ENCODE measurements at regions not wholly inside any gene's neighbourhood (a gene's known extent, or its start where the extent isn't known, plus 50 kb on each side); places are given as distances from the start of the nearest gene placed in this dataset.

DNA sequence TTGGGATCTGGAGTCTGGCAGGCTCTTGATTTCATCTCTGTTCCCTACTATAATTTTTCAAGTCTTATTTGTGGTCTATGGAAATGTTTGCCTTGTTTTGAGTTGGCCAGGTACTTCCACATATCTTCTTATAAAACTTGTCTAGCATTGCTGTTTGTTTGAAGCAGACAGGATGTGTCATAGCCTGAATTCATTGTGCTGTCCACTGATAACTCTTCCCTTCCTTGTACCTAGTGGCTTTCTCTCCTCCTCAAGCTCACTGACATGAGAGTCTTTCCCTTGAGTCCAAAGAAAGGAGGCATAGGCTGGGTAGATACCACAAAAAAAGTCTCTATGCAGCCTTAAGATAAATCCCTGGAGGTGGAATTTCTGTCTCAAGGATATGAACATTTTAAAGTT is 59.2 kb upstream of the FAM241A start:
- TF ChIP-seq EGR1 (IDR thresholded peaks at IDR 0.05), result no peak
- no peak for TF ChIP-seq TCF12 (IDR thresholded peaks at IDR 0.05; ENCODE audit: low read depth)
- TF ChIP-seq, protein P1, sequence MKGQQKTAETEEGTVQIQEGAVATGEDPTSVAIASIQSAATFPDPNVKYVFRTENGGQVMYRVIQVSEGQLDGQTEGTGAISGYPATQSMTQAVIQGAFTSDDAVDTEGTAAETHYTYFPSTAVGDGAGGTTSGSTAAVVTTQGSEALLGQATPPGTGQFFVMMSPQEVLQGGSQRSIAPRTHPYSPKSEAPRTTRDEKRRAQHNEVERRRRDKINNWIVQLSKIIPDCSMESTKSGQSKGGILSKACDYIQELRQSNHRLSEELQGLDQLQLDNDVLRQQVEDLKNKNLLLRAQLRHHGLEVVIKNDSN (IDR thresholded peaks at IDR 0.05), result no peak
- no peak for TF ChIP-seq YY1 (IDR thresholded peaks at IDR 0.05; ENCODE audit: low read depth)
- TF ChIP-seq TEAD4 (IDR thresholded peaks at IDR 0.05), result no peak
- no peak for TF ChIP-seq RAD21 (IDR thresholded peaks at IDR 0.05; ENCODE audit: low read depth)
- no peak for TF ChIP-seq TAF1 (IDR thresholded peaks at IDR 0.05; ENCODE audit: low read depth)
- TF ChIP-seq CEBPB (IDR thresholded peaks at IDR 0.05), result no peak
- TF ChIP-seq EP300 (IDR thresholded peaks at IDR 0.05; ENCODE audit: borderline replicate concordance), result no peak
- TF ChIP-seq FOXM1 (IDR thresholded peaks at IDR 0.05; ENCODE audit: borderline replicate concordance, low read depth), result no peak

All from Ishikawa (cell line).